Mucosa of descending colon (tissue), 3 donors: ENCODE measurements at regions not wholly inside any gene's neighbourhood (a gene's known extent, or its start where the extent isn't known, plus 50 kb on each side); places are given as distances from the start of the nearest gene placed in this dataset.
"Not testable (repeated sequence)": the region's sequence is repeated elsewhere in the genome, so short reads cannot be mapped to it uniquely, and the experiment has no call there.

Source experiments
- ATAC-seq: fragments of 200-7000 bp; cut with Tn5 transposase; one replicate; pipeline ENCODE4 v1.9.1; 2020; ENCODE audit warnings: mild to moderate bottlenecking, moderate library complexity
- DNase-seq, 3 donors: peaks; one replicate each; pipeline ENCODE4 v3.0.0-alpha.2; 2020
- H3K36me3 ChIP-seq: fragments of 200-600 bp; one replicate; pipeline ENCODE4 v1.8.0; 2021; ENCODE audit warnings: low read depth, mild to moderate bottlenecking
- H3K4me1 ChIP-seq: fragments of 200-600 bp; one replicate; pipeline ENCODE4 v1.8.0; 2021; ENCODE audit warnings: low read depth, mild to moderate bottlenecking
- H3K4me3 ChIP-seq: fragments of 200-600 bp; one replicate; pipeline ENCODE4 v1.8.0; 2021; ENCODE audit warnings: mild to moderate bottlenecking
- H3K9me3 ChIP-seq: fragments of 200-600 bp; one replicate; pipeline ENCODE4 v1.8.0; 2021; ENCODE audit warnings: mild to moderate bottlenecking
- CTCF ChIP-seq: fragments of 200-600 bp; IDR thresholded peaks from one replicate; pipeline ENCODE4 v1.8.0; 2022; ENCODE audit warnings: antibody characterized with exemption, mild to moderate bottlenecking
- intact Hi-C, 2 donors: fragments of 100-400 bp; cut with DNase I in 1 of 2; cut with micrococcal nuclease in 1 of 2; formaldehyde crosslinking; loops; one replicate each; pipeline versions ENCODE4 v1.11.0 to v1.11.1; 2022; cut with DNase I, micrococcal nuclease
- donor health status: DM: no; HTN: no; CAD: no; lungs with moderate emphysema.
- donor health status: DM: no; HTN: no; CAD: no.
- donor health status: DM: no; HTN: yes; CAD: no.

DNA sequence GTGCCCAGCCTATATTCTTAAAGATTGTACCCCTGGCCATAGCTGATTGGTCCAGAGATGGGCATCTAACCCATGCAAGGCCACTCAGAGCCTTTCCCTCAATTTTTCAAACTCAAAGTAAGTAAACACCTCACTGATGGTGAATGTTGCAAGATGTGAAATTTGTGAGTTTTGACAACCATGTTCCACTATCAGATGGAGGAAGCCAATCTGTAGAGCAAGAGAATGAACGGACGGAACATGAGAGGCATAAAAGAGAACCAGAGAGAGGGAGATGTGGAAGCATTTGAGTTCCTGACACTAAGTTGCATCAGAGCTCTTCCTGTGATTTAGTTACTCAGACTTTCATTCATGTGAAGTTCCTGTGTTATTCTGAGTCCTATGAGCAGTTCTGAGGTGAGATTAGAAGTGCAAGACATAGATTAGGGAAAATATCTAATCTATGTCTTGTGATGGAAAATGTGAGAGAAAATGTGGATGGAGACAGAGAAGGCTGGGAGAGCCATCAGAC lies 73.3 kb downstream of the PRSS23 start:
- no peak for TF ChIP-seq CTCF
- Histone ChIP-seq H3K36me3 (no peaks in the 10 kb centered on the region), H3K4me1 (no peaks in the 10 kb centered on the region), H3K4me3 (no peak overlapping the region), H3K9me3 (no peaks in the 10 kb centered on the region)
- DNase-seq (no peak), ATAC-seq (no peak)
- intact Hi-C loops = loop anchor here (5.0 kb wide), 1 partner anchor 44 kb away; no protein-coding TSS in a partner anchor

- ATAC-seq = no peak
- no peak overlapping the region for H3K4me3 ChIP-seq
- intact Hi-C loops = loop anchor here (5.0 kb wide), 1 partner anchor 43 kb away; no protein-coding TSS in a partner anchor
These were observed 74.1 kb downstream of the PRSS23 start for GRCh38 chr11:86874304-86875056.

DNA sequence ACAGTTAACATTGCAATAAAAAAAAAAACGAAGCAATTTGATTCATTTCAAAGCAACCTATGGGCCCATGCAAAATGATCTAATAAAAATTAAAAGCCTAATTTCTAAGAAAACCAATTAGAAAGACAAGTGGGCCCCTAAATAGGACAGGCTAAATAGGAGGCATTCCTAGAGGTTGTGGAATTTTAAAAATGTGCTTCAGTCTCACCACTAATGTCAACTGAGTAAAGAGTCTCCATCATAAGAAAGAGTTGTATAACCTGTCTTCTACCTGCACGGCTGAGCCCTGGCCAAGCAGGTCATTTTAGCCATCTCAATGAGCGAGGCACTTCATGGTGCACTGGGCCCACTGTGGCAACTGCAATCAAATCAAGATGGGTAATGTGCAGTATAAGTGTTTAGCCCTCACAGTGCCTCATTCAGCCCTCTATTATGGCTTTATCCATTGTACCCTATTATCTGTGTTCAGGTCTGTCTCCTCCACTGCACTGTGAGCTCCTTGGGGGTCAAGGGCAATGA lies 76.4 kb downstream of the PRSS23 start:
- intact Hi-C loops = no loop called here
- Histone ChIP-seq H3K36me3 (no peaks in the 10 kb centered on the region), H3K4me3 (no peak overlapping the region), H3K4me1 (no peaks in the 10 kb centered on the region), H3K9me3 (no peaks in the 10 kb centered on the region)
- no peak for TF ChIP-seq CTCF
- no peak for ATAC-seq
- no peak for DNase-seq

More at GRCh38 chr11:86874304-86875056, 74.1 kb downstream of the PRSS23 start:
- Histone ChIP-seq H3K36me3 (no peaks in the 10 kb centered on the region), H3K4me1 (no peaks in the 10 kb centered on the region), H3K9me3 (no peaks in the 10 kb centered on the region)
- DNase-seq = no peak
- TF ChIP-seq CTCF = no peak

GRCh38 chr11:86877503-86877902 lies 77.2 kb downstream of the PRSS23 start:
- intact Hi-C loops = no loop called here
- no peak for TF ChIP-seq CTCF
- ATAC-seq = no peak

DNA sequence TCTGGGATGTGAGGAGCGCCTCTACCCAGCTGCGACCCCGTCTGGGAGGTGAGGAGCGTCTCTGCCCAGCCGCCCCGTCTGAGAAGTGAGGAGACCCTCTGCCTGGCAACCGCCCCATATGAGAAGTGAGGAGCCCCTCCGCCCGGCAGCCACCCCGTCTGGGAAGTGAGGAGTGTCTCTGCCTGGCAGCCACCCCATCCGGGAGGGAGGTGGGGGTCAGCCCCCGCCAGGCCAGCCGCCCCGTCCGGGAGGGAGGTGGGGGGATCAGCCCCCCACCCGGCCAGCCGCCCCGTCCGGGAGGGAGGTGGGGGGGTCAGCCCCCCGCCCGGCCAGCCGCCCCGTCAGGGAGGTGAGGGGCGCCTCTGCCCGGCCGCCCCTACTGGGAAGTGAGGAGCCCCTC lies 76.0 kb downstream of the FZD4 start:
- DNase-seq, H3K4me1 ChIP-seq, ATAC-seq, intact Hi-C loops, H3K4me3 ChIP-seq, H3K9me3 ChIP-seq, H3K36me3 ChIP-seq: not testable (repeated sequence)

More at GRCh38 chr11:86877503-86877902, 77.2 kb downstream of the PRSS23 start:
- Histone ChIP-seq H3K4me3 (no peak overlapping the region), H3K4me1 (no peaks in the 10 kb centered on the region), H3K9me3 (no peaks in the 10 kb centered on the region), H3K36me3 (no peaks in the 10 kb centered on the region)
- no peak for DNase-seq

GRCh38 chr11:86885311-86885710 lies 69.9 kb downstream of the FZD4 start:
- ATAC-seq (no peak), DNase-seq (no peak)
- no peak overlapping the region for H3K4me3 ChIP-seq
- intact Hi-C loops = no loop called here
- H3K9me3 ChIP-seq = no peaks in the 10 kb centered on the region
- no peaks in the 10 kb centered on the region for H3K36me3 ChIP-seq
- H3K4me1 ChIP-seq = no peaks in the 10 kb centered on the region
- TF ChIP-seq CTCF = no peak
